ENCODE measurements at regions not wholly inside any gene's neighbourhood (a gene's known extent, or its start where the extent isn't known, plus 50 kb on each side); places are given as distances from the start of the nearest gene placed in this dataset.

GRCh38 chr14:96729889-96730288 lies 67.3 kb upstream of the VRK1 start:
- DNase-seq = no peak

- no peak for DNase-seq
Observed at GRCh38 chr14:96730386-96730785, 66.8 kb upstream of the VRK1 start.

GRCh38 chr14:96734076-96734622 lies 63.0 kb upstream of the VRK1 start:
- peak; percentile 6 for DNase-seq

GRCh38 chr14:96735526-96735925 lies 61.7 kb upstream of the VRK1 start:
- DNase-seq = no peak

GRCh38 chr14:96736439-96736838 lies 60.7 kb upstream of the VRK1 start:
- no peak for DNase-seq

- DNase-seq = no peak
Observed at GRCh38 chr14:96737881-96738280, 59.3 kb upstream of the VRK1 start.

GRCh38 chr14:96739200-96739910 lies 57.8 kb upstream of the VRK1 start:
- DNase-seq = no peak

- DNase-seq = no peak
Observed at GRCh38 chr14:96741151-96741977, 55.8 kb upstream of the VRK1 start.

- DNase-seq = no peak
Observed at GRCh38 chr14:96744262-96744661, 52.9 kb upstream of the VRK1 start.

GRCh38 chr14:96745500-96746051 lies 51.6 kb upstream of the VRK1 start:
- DNase-seq = no peak

- no peak for DNase-seq
Observed at GRCh38 chr14:96746101-96746500, 51.1 kb upstream of the VRK1 start.

GRCh38 chr14:96747006-96747405 lies 50.2 kb upstream of the VRK1 start:
- no peak for DNase-seq
